Mucosa of descending colon (tissue), 3 donors: ENCODE measurements at regions not wholly inside any gene's neighbourhood (a gene's known extent, or its start where the extent isn't known, plus 50 kb on each side); places are given as distances from the start of the nearest gene placed in this dataset.
A peak's percentile ranks its signal among the peaks of the same experiment; 100 is the strongest.

Experiments used
- ATAC-seq: fragments of 200-7000 bp; cut with Tn5 transposase; one replicate; pipeline ENCODE4 v1.9.1; 2020; ENCODE audit warnings: mild to moderate bottlenecking, moderate library complexity
- DNase-seq, 3 donors: peaks; one replicate each; pipeline ENCODE4 v3.0.0-alpha.2; 2020
- H3K36me3 ChIP-seq: fragments of 200-600 bp; one replicate; pipeline ENCODE4 v1.8.0; 2021; ENCODE audit warnings: low read depth, mild to moderate bottlenecking
- H3K4me1 ChIP-seq: fragments of 200-600 bp; one replicate; pipeline ENCODE4 v1.8.0; 2021; ENCODE audit warnings: low read depth, mild to moderate bottlenecking
- H3K4me3 ChIP-seq: fragments of 200-600 bp; one replicate; pipeline ENCODE4 v1.8.0; 2021; ENCODE audit warnings: mild to moderate bottlenecking
- H3K9me3 ChIP-seq: fragments of 200-600 bp; one replicate; pipeline ENCODE4 v1.8.0; 2021; ENCODE audit warnings: mild to moderate bottlenecking
- CTCF ChIP-seq: fragments of 200-600 bp; IDR thresholded peaks from one replicate; pipeline ENCODE4 v1.8.0; 2022; ENCODE audit warnings: antibody characterized with exemption, mild to moderate bottlenecking
- intact Hi-C, 2 donors: fragments of 100-400 bp; cut with DNase I in 1 of 2; cut with micrococcal nuclease in 1 of 2; formaldehyde crosslinking; loops; one replicate each; pipeline versions ENCODE4 v1.11.0 to v1.11.1; 2022; cut with DNase I, micrococcal nuclease
- donor health status: DM: no; HTN: no; CAD: no; lungs with moderate emphysema.
- donor health status: DM: no; HTN: no; CAD: no.
- donor health status: DM: no; HTN: yes; CAD: no.

GRCh38 chr4:173879509-173879908, 349.5 kb upstream of the HAND2 start:
- no peak for DNase-seq
- no peak for TF ChIP-seq CTCF
- H3K4me1 ChIP-seq, result no peaks in the 10 kb centered on the region
- ATAC-seq, result no peak
- no peaks in the 10 kb centered on the region for H3K9me3 ChIP-seq
- no peaks in the 10 kb centered on the region for H3K36me3 ChIP-seq
- intact Hi-C loops, result no loop called here
- H3K4me3 ChIP-seq, result no peak overlapping the region

- no peak for ATAC-seq
These were observed 348.7 kb upstream of the HAND2 start for GRCh38 chr4:173878701-173879100.

DNA sequence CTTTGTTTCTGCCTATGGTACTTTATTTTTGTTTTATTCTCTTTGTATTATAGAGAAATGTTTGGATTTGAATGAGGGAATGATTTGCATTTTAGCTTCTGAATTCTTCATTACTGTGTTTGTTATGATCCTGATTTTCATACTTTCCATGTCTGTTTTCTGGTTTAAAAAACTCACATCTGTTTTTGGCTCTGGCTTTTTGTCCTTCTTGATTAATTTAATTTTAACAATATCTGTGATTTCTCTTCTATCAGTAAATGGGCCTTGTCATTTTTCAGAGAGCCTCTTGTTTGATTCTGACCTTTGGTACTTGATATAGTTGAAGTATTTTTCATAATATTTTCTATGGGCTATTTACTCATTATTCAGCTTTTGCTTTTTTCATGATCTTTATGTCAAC, 341.6 kb upstream of the HAND2 start:
- no peak for ATAC-seq

More at GRCh38 chr4:173878701-173879100, 348.7 kb upstream of the HAND2 start:
- peak in 1 of 3 donors; percentile 2 for DNase-seq
- TF ChIP-seq CTCF, result no peak
- H3K36me3 ChIP-seq, result no peaks in the 10 kb centered on the region
- no peaks in the 10 kb centered on the region for H3K9me3 ChIP-seq
- intact Hi-C loops, result no loop called here
- no peaks in the 10 kb centered on the region for H3K4me1 ChIP-seq
- H3K4me3 ChIP-seq, result no peak overlapping the region

DNA sequence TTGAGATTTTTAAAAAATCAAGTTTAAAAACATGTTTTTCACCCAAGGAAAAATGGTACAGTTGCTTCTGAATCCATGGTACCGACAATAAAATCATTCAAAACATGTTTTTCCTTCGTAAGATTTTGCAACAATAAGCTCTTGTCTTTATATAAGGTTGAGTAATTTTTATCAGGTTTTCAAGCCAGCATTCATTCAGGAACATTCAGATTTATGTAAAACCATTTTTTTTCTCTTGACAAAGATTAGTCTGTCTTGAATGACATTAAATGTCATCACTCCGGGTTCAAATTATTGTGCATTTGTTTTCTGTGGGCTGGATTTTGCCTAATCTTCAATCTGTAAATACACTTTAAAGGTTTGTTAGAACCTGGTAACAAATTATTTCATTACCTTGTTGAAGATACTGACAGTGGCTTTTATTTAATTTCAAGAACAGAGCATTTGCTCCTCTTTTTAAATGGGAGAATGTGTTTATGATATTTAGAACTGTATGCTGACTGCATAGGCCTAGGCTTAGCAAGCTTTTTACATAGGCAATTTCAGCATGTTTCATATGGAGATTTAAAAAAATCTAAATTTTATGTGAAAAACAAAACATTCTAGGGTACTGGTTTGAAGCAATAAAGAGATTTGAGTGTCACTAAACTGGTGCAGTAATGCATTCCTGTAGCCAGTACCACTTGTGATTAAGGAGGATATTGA, 336.4 kb upstream of the HAND2 start:
- intact Hi-C loops, result no loop called here
- Histone ChIP-seq H3K4me3 (no peak overlapping the region), H3K9me3 (no peaks in the 10 kb centered on the region), H3K36me3 (no peaks in the 10 kb centered on the region), H3K4me1 (no peaks in the 10 kb centered on the region)
- DNase-seq, result no peak
- ATAC-seq, result no peak
- TF ChIP-seq CTCF, result no peak

More for the DNA sequence above, 341.6 kb upstream of the HAND2 start:
- DNase-seq, result no peak
- no peaks in the 10 kb centered on the region for H3K9me3 ChIP-seq
- no peak for TF ChIP-seq CTCF
- no peak overlapping the region for H3K4me3 ChIP-seq
- H3K36me3 ChIP-seq, result no peaks in the 10 kb centered on the region
- H3K4me1 ChIP-seq, result no peaks in the 10 kb centered on the region
- intact Hi-C loops, result no loop called here

- no peak overlapping the region for H3K4me3 ChIP-seq
- intact Hi-C loops, result no loop called here
- no peaks in the 10 kb centered on the region for H3K36me3 ChIP-seq
- H3K4me1 ChIP-seq, result no peaks in the 10 kb centered on the region
- no peak for DNase-seq
- no peaks in the 10 kb centered on the region for H3K9me3 ChIP-seq
- no peak for TF ChIP-seq CTCF
- ATAC-seq, result no peak
These were observed 332.7 kb upstream of the HAND2 start for GRCh38 chr4:173862754-173863153.

GRCh38 chr4:173860094-173860493, 330.1 kb upstream of the HAND2 start:
- no peaks in the 10 kb centered on the region for H3K4me1 ChIP-seq
- no peak for ATAC-seq

More at GRCh38 chr4:173860094-173860493, 330.1 kb upstream of the HAND2 start:
- no peak overlapping the region for H3K4me3 ChIP-seq
- H3K9me3 ChIP-seq, result no peaks in the 10 kb centered on the region
- intact Hi-C loops, result no loop called here
- no peak for DNase-seq
- H3K36me3 ChIP-seq, result no peaks in the 10 kb centered on the region
- no peak for TF ChIP-seq CTCF
